DMS 273 (cell line): ENCODE measurements at regions not wholly inside any gene's neighbourhood (a gene's known extent, or its start where the extent isn't known, plus 50 kb on each side); places are given as distances from the start of the nearest gene placed in this dataset.
"Not testable (repeated sequence)": the region's sequence is repeated elsewhere in the genome, so short reads cannot be mapped to it uniquely, and the experiment has no call there.

Source experiments
- DNase-seq: peaks from one replicate; lab custom pipeline; 2025; ENCODE audit not compliant: unreplicated experiment; lab: John Stamatoyannopoulos, UW

- no peak for DNase-seq
Measured at GRCh38 chr3:89923921-89924610, 816.6 kb downstream of the EPHA3 start.

- DNase-seq, result no peak
Measured at GRCh38 chr3:89925976-89926375, 818.6 kb downstream of the EPHA3 start.

GRCh38 chr3:89932882-89933281, 825.5 kb downstream of the EPHA3 start:
- DNase-seq, result no peak

- DNase-seq, result not testable (repeated sequence)
Measured at GRCh38 chr3:89944461-89944860, 837.0 kb downstream of the EPHA3 start.

GRCh38 chr3:89946884-89947283, 839.5 kb downstream of the EPHA3 start:
- DNase-seq, result peak; percentile 21

GRCh38 chr3:89947337-89947954, 840.0 kb downstream of the EPHA3 start:
- DNase-seq, result peak; percentile 25

GRCh38 chr3:89948008-89948407, 840.6 kb downstream of the EPHA3 start:
- DNase-seq, result no peak

GRCh38 chr3:89950772-89951171, 843.4 kb downstream of the EPHA3 start:
- no peak for DNase-seq

- no peak for DNase-seq
Measured at GRCh38 chr3:89954137-89954536, 846.7 kb downstream of the EPHA3 start.

GRCh38 chr3:89955156-89955555, 847.7 kb downstream of the EPHA3 start:
- no peak for DNase-seq

- no peak for DNase-seq
Measured at GRCh38 chr3:89957451-89957850, 850.0 kb downstream of the EPHA3 start.

- not testable (repeated sequence) for DNase-seq
Measured at GRCh38 chr3:89958163-89958562, 850.7 kb downstream of the EPHA3 start.

GRCh38 chr3:89964347-89964746, 856.9 kb downstream of the EPHA3 start:
- no peak for DNase-seq

- no peak for DNase-seq
Measured at GRCh38 chr3:89966877-89967665, 859.6 kb downstream of the EPHA3 start.

GRCh38 chr3:89971329-89971728, 863.9 kb downstream of the EPHA3 start:
- no peak for DNase-seq

- no peak for DNase-seq
Measured at GRCh38 chr3:89973156-89973555, 865.7 kb downstream of the EPHA3 start.

GRCh38 chr3:89974903-89975519, 867.6 kb downstream of the EPHA3 start:
- DNase-seq, result no peak

- DNase-seq, result no peak
Measured at GRCh38 chr3:89983449-89983848, 876.0 kb downstream of the EPHA3 start.

GRCh38 chr3:90005281-90005847, 897.9 kb downstream of the EPHA3 start:
- no peak for DNase-seq

- DNase-seq, result peak; percentile 90
Measured at GRCh38 chr3:90007778-90008499, 900.5 kb downstream of the EPHA3 start.

GRCh38 chr3:90010341-90010740, 902.9 kb downstream of the EPHA3 start:
- DNase-seq, result peak; percentile 3
